ENCODE measurements at regions not wholly inside any gene's neighbourhood (a gene's known extent, or its start where the extent isn't known, plus 50 kb on each side); places are given as distances from the start of the nearest gene placed in this dataset.

GRCh38 chr7:114229246-114229645, 185.4 kb upstream of the FOXP2 start:
- intact Hi-C loops (cut with micrococcal nuclease): loop anchor here (10.0 kb wide), 1 partner anchor 194 kb away; no protein-coding TSS in a partner anchor
- Histone ChIP-seq H2AFZ (ENCODE audit: low read depth, low read length, poor library complexity, severe bottlenecking) (no peak overlapping the region), H3K36me3 (ENCODE audit: control insufficient read depth in 1 of 2, insufficient read depth in 2 of 2, low read length in 2 of 2) (no peaks in the 10 kb centered on the region), H4K20me1 (ENCODE audit: insufficient read depth) (no peaks in the 10 kb centered on the region), H3K9me3 (ENCODE audit: control insufficient read depth in 1 of 2, insufficient read depth in 1 of 2, low read depth in 1 of 2, low read length in 2 of 2) (no peaks in the 10 kb centered on the region), H3K4me2 (ENCODE audit: low read length) (no peak overlapping the region), H3K9ac (ENCODE audit: low read length) (no peak overlapping the region), H3K4me3 (replicated peaks in 1 of 2; ENCODE audit: low read depth in 1 of 2, low read length in 2 of 2) (no peak overlapping the region), H3K9me2 (ENCODE audit: insufficient read depth) (0 out of 2 replicates have a peak, but pooled peaks cover 5% of the 10 kb centered on the region), H3K27ac (ENCODE audit: low read depth, low read length) (no peak overlapping the region), H3K79me2 (ENCODE audit: insufficient read depth, low read length) (no peaks in the 10 kb centered on the region), H3K4me1 (ENCODE audit: control insufficient read depth in 1 of 2, insufficient read depth in 2 of 2, low read length in 2 of 2) (no peaks in the 10 kb centered on the region), H3K27me3 (ENCODE audit: insufficient read depth, low read length) (no peaks in the 10 kb centered on the region)
- ChIA-PET RAD21 (ENCODE audit: low non-redundant PET in 1 of 2, low total read pairs in 2 of 2, uncharacterized antibody in 2 of 2, unreplicated experiment in 2 of 2) (no interaction called here), CTCF (no interaction called here), POLR2A (no interaction called here)
- DNase-seq (ENCODE audit: low read depth, low spot score) (no peak), ATAC-seq (no peak)
- no peak for TF ChIP-seq MAX (IDR thresholded peaks at IDR 0.05)
- no peak for TF ChIP-seq CBX3 (IDR thresholded peaks at IDR 0.05; ENCODE audit: low read depth)
- no peak for TF ChIP-seq CEBPB (IDR thresholded peaks at IDR 0.05; ENCODE audit: low read depth)
- TF ChIP-seq SIN3A (IDR thresholded peaks at IDR 0.05; ENCODE audit: low read depth): no peak
- TF ChIP-seq RAD21 (IDR thresholded peaks at IDR 0.05; ENCODE audit: low read depth): no peak
- TF ChIP-seq JUND (IDR thresholded peaks at IDR 0.05): no peak
- no TSS peak for BruUV-seq (replicated peaks)

GRCh38 chr7:114225784-114226183, 188.8 kb upstream of the FOXP2 start:
- no peak overlapping the region for H3K4me3 ChIP-seq (replicated peaks in 1 of 2; ENCODE audit: low read depth in 1 of 2, low read length in 2 of 2)
- CTCF ChIA-PET: no interaction called here
- TF ChIP-seq SIN3A (IDR thresholded peaks at IDR 0.05; ENCODE audit: low read depth): no peak
- no peak for TF ChIP-seq CTCF (IDR thresholded peaks at IDR 0.05 in 2 of 3, conservative IDR thresholded peaks at IDR 0.05 in 1 of 3; ENCODE audit: borderline replicate concordance in 1 of 3, insufficient read depth in 1 of 3, low read depth in 2 of 3, low read length in 2 of 3)
- no peak for TF ChIP-seq TCF7L2 (IDR thresholded peaks at IDR 0.05; ENCODE audit: borderline replicate concordance, extremely low read depth, insufficient read depth, insufficient read length)
- TF ChIP-seq SP1 (IDR thresholded peaks at IDR 0.05; ENCODE audit: low read depth): no peak
- no peak for TF ChIP-seq ZNF274 (IDR thresholded peaks at IDR 0.05; ENCODE audit: low read depth, low read length)
- TF ChIP-seq FOSL1 (IDR thresholded peaks at IDR 0.05; ENCODE audit: low read depth): no peak
- no peak for TF ChIP-seq RAD21 (IDR thresholded peaks at IDR 0.05; ENCODE audit: low read depth)
- TF ChIP-seq ZBTB33 (IDR thresholded peaks at IDR 0.05; ENCODE audit: extremely low read depth, insufficient replicate concordance, low read length): no peak
- no peak for TF ChIP-seq SRF (IDR thresholded peaks at IDR 0.05; ENCODE audit: low read depth)
- TF ChIP-seq EZH2phosphoT487 (IDR thresholded peaks at IDR 0.05; ENCODE audit: borderline replicate concordance): no peak

More at GRCh38 chr7:114225784-114226183, 188.8 kb upstream of the FOXP2 start:
- H4K20me1 ChIP-seq (ENCODE audit: insufficient read depth): no peaks in the 10 kb centered on the region
- RAD21 ChIA-PET (ENCODE audit: low non-redundant PET in 1 of 2, low total read pairs in 2 of 2, uncharacterized antibody in 2 of 2, unreplicated experiment in 2 of 2): no interaction called here
- 0 out of 2 replicates have a peak, but pooled peaks cover 5% of the 10 kb centered on the region for H3K9me2 ChIP-seq (ENCODE audit: insufficient read depth)
- ATAC-seq: no peak
- intact Hi-C loops (cut with micrococcal nuclease): loop anchor here (10.0 kb wide), 1 partner anchor 191 kb away; no protein-coding TSS in a partner anchor
- H3K4me2 ChIP-seq (ENCODE audit: low read length): no peak overlapping the region
- DNase-seq (ENCODE audit: low read depth, low spot score): no peak
- H3K9me3 ChIP-seq (ENCODE audit: control insufficient read depth in 1 of 2, insufficient read depth in 1 of 2, low read depth in 1 of 2, low read length in 2 of 2): no peaks in the 10 kb centered on the region
- POLR2A ChIA-PET: no interaction called here
- no peak overlapping the region for H3K27ac ChIP-seq (ENCODE audit: low read depth, low read length)
- H3K79me2 ChIP-seq (ENCODE audit: insufficient read depth, low read length): no peaks in the 10 kb centered on the region
- BruUV-seq (replicated peaks): no TSS peak
- H3K9ac ChIP-seq (ENCODE audit: low read length): no peak overlapping the region
- no peak overlapping the region for H2AFZ ChIP-seq (ENCODE audit: low read depth, low read length, poor library complexity, severe bottlenecking)
- no peaks in the 10 kb centered on the region for H3K4me1 ChIP-seq (ENCODE audit: control insufficient read depth in 1 of 2, insufficient read depth in 2 of 2, low read length in 2 of 2)
- no peaks in the 10 kb centered on the region for H3K27me3 ChIP-seq (ENCODE audit: insufficient read depth, low read length)
- no peaks in the 10 kb centered on the region for H3K36me3 ChIP-seq (ENCODE audit: control insufficient read depth in 1 of 2, insufficient read depth in 2 of 2, low read length in 2 of 2)

Data from HCT116 (cell line).